Suprapubic skin (tissue), 4 donors: ENCODE measurements at regions not wholly inside any gene's neighbourhood (a gene's known extent, or its start where the extent isn't known, plus 50 kb on each side); places are given as distances from the start of the nearest gene placed in this dataset.
"Not testable (repeated sequence)": the region's sequence is repeated elsewhere in the genome, so short reads cannot be mapped to it uniquely, and the experiment has no call there.

ENCODE experiments used
- DNase-seq, 2 donors: peaks; one replicate each; pipeline ENCODE4 v3.0.0-alpha.2; 2019; ENCODE audit warnings: low spot score in 2 of 2
- H3K27ac ChIP-seq: fragments of 200-600 bp; sonication (generic); one replicate; pipeline ENCODE4 v1.5.1; 2019
- H3K27me3 ChIP-seq: fragments of 200-600 bp; sonication (generic); one replicate; pipeline ENCODE4 v1.5.1; 2019
- H3K36me3 ChIP-seq: fragments of 200-600 bp; sonication (generic); one replicate; pipeline ENCODE4 v1.5.1; 2019
- H3K4me1 ChIP-seq: fragments of 200-600 bp; sonication (generic); one replicate; pipeline ENCODE4 v1.5.1; 2019
- H3K4me3 ChIP-seq: fragments of 200-600 bp; sonication (generic); one replicate; pipeline ENCODE4 v1.5.1; 2019; ENCODE audit warnings: mild to moderate bottlenecking
- H3K9me3 ChIP-seq: fragments of 200-600 bp; sonication (generic); one replicate; pipeline ENCODE4 v1.5.1; 2019
- EP300 ChIP-seq: sonication (generic); formaldehyde crosslinking; IDR thresholded peaks from one replicate; pipeline ENCODE4 v1.6.1; 2017; ENCODE audit warnings: antibody characterized with exemption
- POLR2A ChIP-seq, 2 donors: fragments of 450-650 bp; IDR thresholded peaks; one replicate each; pipeline ENCODE4 v1.6.1; 2017; ENCODE audit warnings: antibody characterized with exemption in 2 of 2, mild to moderate bottlenecking in 2 of 2, moderate library complexity in 2 of 2
- POLR2AphosphoS5 ChIP-seq, 3 donors: sonication (generic); formaldehyde crosslinking; IDR thresholded peaks; one replicate each; pipeline ENCODE4 v1.6.1; 2017; ENCODE audit warnings: antibody characterized with exemption in 3 of 3
- WGBS: methylation state at CpG from one replicate; pipeline ENCODE4 v1.1.5; 2018; 5-methylcytosine and 5-hydroxymethylcytosine counted together
- TF ChIP-seq, protein P1 (sequence below), 2 donors: fragments of 200-600 bp in 1 of 2; fragments of 450-650 bp in 1 of 2; sonication (generic) in 1 of 2; IDR thresholded peaks; one replicate each; pipeline ENCODE4 v1.5.1; 2016 to 2019; ENCODE audit warnings: antibody characterized with exemption in 2 of 2, mild to moderate bottlenecking in 1 of 2, moderate library complexity in 1 of 2

GRCh38 chr4:26061248-26061986 is 147.4 kb downstream of the SMIM20 start:
- peaks cover 6% of the 10 kb centered on the region for H3K27me3 ChIP-seq
- H3K4me3 ChIP-seq, result no peak overlapping the region
- H3K9me3 ChIP-seq, result no peaks in the 10 kb centered on the region
- 81% methylated on average over 7 of the region's 7 CpGs for WGBS
- DNase-seq, result no peak
- TF ChIP-seq POLR2A (IDR thresholded peaks at IDR 0.05), result no peak
- TF ChIP-seq EP300, result no peak
- TF ChIP-seq, protein P1, sequence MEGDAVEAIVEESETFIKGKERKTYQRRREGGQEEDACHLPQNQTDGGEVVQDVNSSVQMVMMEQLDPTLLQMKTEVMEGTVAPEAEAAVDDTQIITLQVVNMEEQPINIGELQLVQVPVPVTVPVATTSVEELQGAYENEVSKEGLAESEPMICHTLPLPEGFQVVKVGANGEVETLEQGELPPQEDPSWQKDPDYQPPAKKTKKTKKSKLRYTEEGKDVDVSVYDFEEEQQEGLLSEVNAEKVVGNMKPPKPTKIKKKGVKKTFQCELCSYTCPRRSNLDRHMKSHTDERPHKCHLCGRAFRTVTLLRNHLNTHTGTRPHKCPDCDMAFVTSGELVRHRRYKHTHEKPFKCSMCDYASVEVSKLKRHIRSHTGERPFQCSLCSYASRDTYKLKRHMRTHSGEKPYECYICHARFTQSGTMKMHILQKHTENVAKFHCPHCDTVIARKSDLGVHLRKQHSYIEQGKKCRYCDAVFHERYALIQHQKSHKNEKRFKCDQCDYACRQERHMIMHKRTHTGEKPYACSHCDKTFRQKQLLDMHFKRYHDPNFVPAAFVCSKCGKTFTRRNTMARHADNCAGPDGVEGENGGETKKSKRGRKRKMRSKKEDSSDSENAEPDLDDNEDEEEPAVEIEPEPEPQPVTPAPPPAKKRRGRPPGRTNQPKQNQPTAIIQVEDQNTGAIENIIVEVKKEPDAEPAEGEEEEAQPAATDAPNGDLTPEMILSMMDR (IDR thresholded peaks at IDR 0.05), result peak in 1 of 2 donors; percentile 17
- no peak for TF ChIP-seq POLR2AphosphoS5 (IDR thresholded peaks at IDR 0.05)
- H3K27ac ChIP-seq, result no peak overlapping the region
- peaks cover 18% of the 10 kb centered on the region for H3K4me1 ChIP-seq
- no peaks in the 10 kb centered on the region for H3K36me3 ChIP-seq

DNA sequence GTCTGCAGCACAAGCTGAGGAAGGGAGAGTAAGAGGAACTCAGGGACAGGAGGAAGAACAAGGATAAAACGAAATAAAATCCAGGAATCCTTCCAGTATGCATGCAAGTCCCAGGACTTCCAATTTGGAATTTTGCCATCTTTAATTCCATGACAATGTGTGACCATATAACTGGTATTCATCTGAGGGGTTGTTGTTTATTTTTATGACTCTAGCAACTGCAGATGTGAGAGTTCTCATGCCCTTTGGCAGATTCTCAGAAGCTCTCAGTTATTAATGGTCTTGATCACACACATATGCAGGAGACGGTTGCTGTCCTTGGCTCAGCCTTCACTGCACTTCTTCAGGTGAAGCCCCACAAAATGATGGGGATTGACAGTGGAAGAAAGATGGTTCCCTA is 148.2 kb downstream of the SMIM20 start:
- no peak overlapping the region for H3K4me3 ChIP-seq
- H3K9me3 ChIP-seq, result no peaks in the 10 kb centered on the region
- peaks cover 18% of the 10 kb centered on the region for H3K4me1 ChIP-seq
- H3K27ac ChIP-seq, result no peak overlapping the region
- no peak for DNase-seq
- H3K27me3 ChIP-seq, result no peaks in the 10 kb centered on the region
- H3K36me3 ChIP-seq, result no peaks in the 10 kb centered on the region
- 50% methylated on average over 2 of the region's 2 CpGs for WGBS
- TF ChIP-seq POLR2A (IDR thresholded peaks at IDR 0.05) (no peak), EP300 (no peak), POLR2AphosphoS5 (IDR thresholded peaks at IDR 0.05) (no peak)
- TF ChIP-seq, protein P1 (IDR thresholded peaks at IDR 0.05), result no peak

DNA sequence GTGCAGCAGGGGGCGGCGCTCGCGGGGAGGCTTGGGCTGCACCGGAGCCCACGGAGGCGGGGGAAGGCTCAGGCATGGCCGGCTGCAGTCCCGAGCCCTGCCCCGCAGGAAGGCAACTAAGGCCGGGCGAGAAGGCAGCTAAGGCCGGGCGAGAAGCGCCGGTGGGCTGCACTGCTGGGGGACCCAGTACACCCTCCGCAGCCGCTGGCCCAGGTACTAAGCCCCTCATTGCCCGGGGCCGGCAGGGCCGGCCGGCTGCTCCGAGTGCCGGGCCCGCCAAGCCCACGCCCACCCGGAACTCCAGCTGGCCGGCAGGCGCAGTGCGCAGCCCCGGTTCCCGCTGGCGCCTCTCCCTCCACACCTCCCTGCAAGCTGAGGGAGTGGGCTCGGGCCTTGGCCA is 150.0 kb downstream of the SMIM20 start:
- not testable (repeated sequence) for H3K27ac ChIP-seq, DNase-seq, H3K4me3 ChIP-seq, H3K4me1 ChIP-seq, H3K27me3 ChIP-seq, H3K9me3 ChIP-seq, H3K36me3 ChIP-seq
- WGBS, result no CpG with 5 or more reads among the region's 34 CpGs

DNA sequence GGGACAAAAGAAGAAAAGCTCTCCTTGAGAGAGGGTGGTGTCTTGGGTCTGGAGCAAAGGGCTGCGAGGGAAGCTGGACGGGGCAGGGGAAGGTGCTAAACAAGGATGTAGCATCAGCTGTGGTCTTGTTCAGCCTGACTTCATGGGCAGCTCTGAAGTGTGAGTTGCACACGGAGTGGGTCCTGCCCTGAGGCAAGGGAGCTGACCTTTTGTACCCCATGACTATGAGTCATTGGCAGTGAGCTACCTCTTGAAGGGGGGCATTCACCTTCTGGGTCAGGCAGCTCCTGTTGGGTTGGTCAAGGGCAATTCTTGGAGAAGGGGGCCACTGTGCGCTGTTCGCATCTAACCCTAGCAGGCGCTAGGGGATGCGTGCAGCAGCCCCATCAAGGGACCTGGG is 151.8 kb downstream of the SMIM20 start:
- TF ChIP-seq POLR2AphosphoS5 (IDR thresholded peaks at IDR 0.05) (no peak), EP300 (no peak), POLR2A (IDR thresholded peaks at IDR 0.05) (no peak)
- TF ChIP-seq, protein P1 (IDR thresholded peaks at IDR 0.05), result no peak
- Histone ChIP-seq H3K9me3 (no peaks in the 10 kb centered on the region), H3K36me3 (no peaks in the 10 kb centered on the region), H3K4me1 (peaks cover 9% of the 10 kb centered on the region), H3K27ac (no peak overlapping the region), H3K27me3 (no peaks in the 10 kb centered on the region), H3K4me3 (no peak overlapping the region)
- 86% methylated on average over 7 of the region's 7 CpGs for WGBS
- DNase-seq, result no peak

DNA sequence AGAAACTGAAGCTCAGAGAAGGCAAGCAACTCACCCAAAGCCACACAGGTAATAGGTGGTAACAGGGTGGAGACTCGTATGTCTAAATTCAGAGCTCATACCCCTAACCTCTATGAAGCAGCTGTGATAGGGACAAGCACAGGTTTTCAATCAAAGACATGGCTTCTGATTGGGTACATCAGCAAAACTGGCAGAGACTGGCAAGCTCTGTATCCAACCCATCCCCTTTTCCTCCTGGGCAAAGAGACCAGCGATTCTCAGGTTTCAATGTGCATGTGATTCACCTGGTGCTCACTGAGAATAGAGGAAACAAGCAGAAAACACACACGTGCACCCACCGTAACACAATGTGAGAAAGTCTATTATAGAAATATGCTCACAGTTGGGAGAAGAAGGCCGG is 153.0 kb downstream of the SMIM20 start:
- 91% methylated on average over 5 of the region's 5 CpGs for WGBS
- Histone ChIP-seq H3K27ac (no peak overlapping the region), H3K36me3 (no peaks in the 10 kb centered on the region), H3K4me3 (no peak overlapping the region), H3K4me1 (peaks cover 3% of the 10 kb centered on the region), H3K27me3 (no peaks in the 10 kb centered on the region), H3K9me3 (no peaks in the 10 kb centered on the region)
- no peak for DNase-seq
- TF ChIP-seq EP300 (no peak), POLR2AphosphoS5 (IDR thresholded peaks at IDR 0.05) (no peak), POLR2A (IDR thresholded peaks at IDR 0.05) (no peak)
- TF ChIP-seq, protein P1 (IDR thresholded peaks at IDR 0.05), result no peak

- Histone ChIP-seq H3K4me3 (no peak overlapping the region), H3K4me1 (no peaks in the 10 kb centered on the region), H3K27me3 (no peaks in the 10 kb centered on the region), H3K9me3 (no peaks in the 10 kb centered on the region), H3K27ac (no peak overlapping the region), H3K36me3 (no peaks in the 10 kb centered on the region)
- DNase-seq, result no peak
- TF ChIP-seq, protein P1 (IDR thresholded peaks at IDR 0.05), result no peak
- TF ChIP-seq EP300 (no peak), POLR2A (IDR thresholded peaks at IDR 0.05) (no peak)
- 62% methylated on average over 4 of the region's 4 CpGs for WGBS
Observed at GRCh38 chr4:26069218-26069617, 155.2 kb downstream of the SMIM20 start.
